ENCODE measurements at regions not wholly inside any gene's neighbourhood (a gene's known extent, or its start where the extent isn't known, plus 50 kb on each side); places are given as distances from the start of the nearest gene placed in this dataset.

DNA sequence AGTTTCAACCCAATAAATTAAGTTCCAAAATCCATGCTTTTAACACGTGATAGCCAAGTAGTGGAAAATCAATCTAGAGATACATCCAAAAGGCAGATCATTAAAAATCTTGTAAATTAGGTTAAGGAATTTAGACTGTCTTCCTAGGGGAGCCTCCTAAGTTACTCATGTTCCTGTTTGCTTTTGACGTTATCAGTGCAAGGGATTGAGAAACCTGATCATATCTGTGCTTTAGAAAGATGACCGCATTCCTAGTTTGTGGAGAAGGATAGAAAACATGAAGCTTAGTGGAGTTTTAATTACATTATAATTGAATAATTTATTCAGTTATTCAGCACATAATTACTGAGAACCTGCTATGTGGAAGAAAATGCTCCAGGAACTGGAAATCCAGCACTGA, 251.0 kb upstream of the ARGLU1 start:
- no peaks in the 10 kb centered on the region for H3K9me3 ChIP-seq (ENCODE audit: control insufficient read depth, low read length)
- H3K4me1 Mint-ChIP-seq: peaks cover 29% of the 10 kb centered on the region
- no peaks in the 10 kb centered on the region for H3K27me3 ChIP-seq (ENCODE audit: control insufficient read depth, insufficient read depth, low read length, poor library complexity, severe bottlenecking)
- H3K9me3 Mint-ChIP-seq: no peaks in the 10 kb centered on the region
- H3K27me3 Mint-ChIP-seq (ENCODE audit: insufficient read depth): peaks cover 5% of the 10 kb centered on the region
- H3K36me3 Mint-ChIP-seq (ENCODE audit: low read depth): no peaks in the 10 kb centered on the region
- DNase-seq: no peak
- H3K9ac ChIP-seq (ENCODE audit: extremely low read depth, low read length, poor library complexity, severe bottlenecking): no peak overlapping the region
- TF ChIP-seq, protein P1, sequence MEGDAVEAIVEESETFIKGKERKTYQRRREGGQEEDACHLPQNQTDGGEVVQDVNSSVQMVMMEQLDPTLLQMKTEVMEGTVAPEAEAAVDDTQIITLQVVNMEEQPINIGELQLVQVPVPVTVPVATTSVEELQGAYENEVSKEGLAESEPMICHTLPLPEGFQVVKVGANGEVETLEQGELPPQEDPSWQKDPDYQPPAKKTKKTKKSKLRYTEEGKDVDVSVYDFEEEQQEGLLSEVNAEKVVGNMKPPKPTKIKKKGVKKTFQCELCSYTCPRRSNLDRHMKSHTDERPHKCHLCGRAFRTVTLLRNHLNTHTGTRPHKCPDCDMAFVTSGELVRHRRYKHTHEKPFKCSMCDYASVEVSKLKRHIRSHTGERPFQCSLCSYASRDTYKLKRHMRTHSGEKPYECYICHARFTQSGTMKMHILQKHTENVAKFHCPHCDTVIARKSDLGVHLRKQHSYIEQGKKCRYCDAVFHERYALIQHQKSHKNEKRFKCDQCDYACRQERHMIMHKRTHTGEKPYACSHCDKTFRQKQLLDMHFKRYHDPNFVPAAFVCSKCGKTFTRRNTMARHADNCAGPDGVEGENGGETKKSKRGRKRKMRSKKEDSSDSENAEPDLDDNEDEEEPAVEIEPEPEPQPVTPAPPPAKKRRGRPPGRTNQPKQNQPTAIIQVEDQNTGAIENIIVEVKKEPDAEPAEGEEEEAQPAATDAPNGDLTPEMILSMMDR (conservative IDR thresholded peaks at IDR 0.05): no peak
- no peak overlapping the region for H3K27ac Mint-ChIP-seq
- no peak overlapping the region for H3K4me3 ChIP-seq (ENCODE audit: low read length)
- H3K36me3 ChIP-seq (ENCODE audit: control insufficient read depth, insufficient read depth, low read length): no peaks in the 10 kb centered on the region
- WGBS, 2 experiments (ENCODE audit: insufficient coverage in 1 of 2, insufficient read length in 1 of 2): 75 to 86% methylated on average over 1 to 3 of the region's 3 CpGs
- no peak overlapping the region for H3K27ac ChIP-seq (ENCODE audit: low read depth, low read length)
- H3K4me1 ChIP-seq (ENCODE audit: control insufficient read depth, insufficient read depth, low read length): peaks cover 3% of the 10 kb centered on the region
- no peak overlapping the region for H3K4me3 Mint-ChIP-seq

DNA sequence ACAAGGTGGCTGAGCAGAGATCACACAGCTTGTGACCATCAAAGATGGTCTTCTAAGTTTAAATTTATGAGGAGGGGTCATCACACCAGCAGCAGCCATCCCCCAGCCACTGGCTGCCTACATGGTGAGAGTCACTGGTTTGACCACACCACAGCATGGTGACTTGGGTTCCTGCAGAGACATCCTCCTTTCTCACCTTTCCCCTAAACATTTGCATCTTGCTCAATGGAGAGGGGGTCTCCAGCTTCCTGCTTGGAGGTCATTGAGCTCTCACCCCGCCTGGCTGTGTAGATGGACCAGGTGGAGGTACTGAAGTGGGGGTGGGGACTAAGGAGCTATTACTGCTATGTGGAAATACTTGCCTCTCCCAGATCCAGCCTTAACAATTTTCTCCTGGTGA, 247.6 kb upstream of the ARGLU1 start:
- Histone ChIP-seq H3K36me3 (ENCODE audit: control insufficient read depth, insufficient read depth, low read length) (no peaks in the 10 kb centered on the region), H3K9me3 (ENCODE audit: control insufficient read depth, low read length) (no peaks in the 10 kb centered on the region), H3K4me3 (ENCODE audit: low read length) (no peak overlapping the region), H3K4me1 (ENCODE audit: control insufficient read depth, insufficient read depth, low read length) (peaks cover 16% of the 10 kb centered on the region), H3K27ac (ENCODE audit: low read depth, low read length) (no peak overlapping the region), H3K9ac (ENCODE audit: extremely low read depth, low read length, poor library complexity, severe bottlenecking) (no peak overlapping the region), H3K27me3 (ENCODE audit: control insufficient read depth, insufficient read depth, low read length, poor library complexity, severe bottlenecking) (no peaks in the 10 kb centered on the region)
- no CpG with 5 or more reads among the region's 1 CpG for WGBS, 2 experiments (ENCODE audit: insufficient coverage in 1 of 2, insufficient read length in 1 of 2)
- DNase-seq: peak; percentile 79
- H3K27me3 Mint-ChIP-seq (ENCODE audit: insufficient read depth): peaks cover 15% of the 10 kb centered on the region
- H3K4me1 Mint-ChIP-seq: peaks cover 44% of the 10 kb centered on the region
- no peaks in the 10 kb centered on the region for H3K36me3 Mint-ChIP-seq (ENCODE audit: low read depth)
- TF ChIP-seq, protein P1 (conservative IDR thresholded peaks at IDR 0.05): no peak
- no peak overlapping the region for H3K4me3 Mint-ChIP-seq
- H3K9me3 Mint-ChIP-seq: no peaks in the 10 kb centered on the region
- H3K27ac Mint-ChIP-seq: no peak overlapping the region

DNA sequence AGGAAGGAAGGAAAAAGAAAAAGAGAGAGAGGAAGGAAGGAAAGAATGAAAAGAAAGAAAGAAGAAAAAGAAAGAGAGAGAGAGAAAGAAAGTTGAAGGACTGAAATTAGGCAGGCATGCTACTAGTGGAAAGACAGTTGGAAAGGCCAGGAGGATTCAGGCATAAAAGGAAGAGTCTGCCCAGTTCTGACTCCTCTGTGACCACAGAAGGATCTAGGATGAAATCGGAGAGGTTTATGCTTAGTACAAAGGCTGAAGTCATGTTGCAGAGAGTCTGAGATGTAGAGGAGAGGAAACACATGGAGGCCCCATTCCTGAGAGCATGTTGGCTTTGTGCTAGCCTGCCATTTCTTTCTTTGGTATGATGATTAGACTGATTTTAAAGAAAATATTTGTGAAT, 246.5 kb upstream of the ARGLU1 start:
- TF ChIP-seq, protein P1 (conservative IDR thresholded peaks at IDR 0.05): no peak
- H3K9ac ChIP-seq (ENCODE audit: extremely low read depth, low read length, poor library complexity, severe bottlenecking): no peak overlapping the region
- H3K4me3 ChIP-seq (ENCODE audit: low read length): no peak overlapping the region
- peaks cover 50% of the 10 kb centered on the region for H3K4me1 Mint-ChIP-seq
- H3K9me3 ChIP-seq (ENCODE audit: control insufficient read depth, low read length): no peaks in the 10 kb centered on the region
- no peaks in the 10 kb centered on the region for H3K9me3 Mint-ChIP-seq
- no peak overlapping the region for H3K4me3 Mint-ChIP-seq
- no peak for DNase-seq
- peaks cover 15% of the 10 kb centered on the region for H3K27me3 Mint-ChIP-seq (ENCODE audit: insufficient read depth)
- peaks cover 26% of the 10 kb centered on the region for H3K4me1 ChIP-seq (ENCODE audit: control insufficient read depth, insufficient read depth, low read length)
- no peaks in the 10 kb centered on the region for H3K36me3 Mint-ChIP-seq (ENCODE audit: low read depth)
- H3K36me3 ChIP-seq (ENCODE audit: control insufficient read depth, insufficient read depth, low read length): no peaks in the 10 kb centered on the region
- no peak overlapping the region for H3K27ac Mint-ChIP-seq
- no peak overlapping the region for H3K27ac ChIP-seq (ENCODE audit: low read depth, low read length)
- 78 to 83% methylated on average over 1 of the region's 1 CpG for whole genome bisulfite sequencing, 2 experiments (ENCODE audit: insufficient coverage in 1 of 2, insufficient read length in 1 of 2)
- no peaks in the 10 kb centered on the region for H3K27me3 ChIP-seq (ENCODE audit: control insufficient read depth, insufficient read depth, low read length, poor library complexity, severe bottlenecking)
